Ureter (tissue), 1 donor: ENCODE measurements at regions not wholly inside any gene's neighbourhood (a gene's known extent, or its start where the extent isn't known, plus 50 kb on each side); places are given as distances from the start of the nearest gene placed in this dataset.
"Not testable (repeated sequence)": the region's sequence is repeated elsewhere in the genome, so short reads cannot be mapped to it uniquely, and the experiment has no call there.

Experiments
- DNase-seq: peaks from one replicate; pipeline ENCODE4 v3.0.0-alpha.2; 2020; ENCODE audit warnings: low spot score
- donor health status: DM: yes; HTN: yes; CAD: no.

DNA sequence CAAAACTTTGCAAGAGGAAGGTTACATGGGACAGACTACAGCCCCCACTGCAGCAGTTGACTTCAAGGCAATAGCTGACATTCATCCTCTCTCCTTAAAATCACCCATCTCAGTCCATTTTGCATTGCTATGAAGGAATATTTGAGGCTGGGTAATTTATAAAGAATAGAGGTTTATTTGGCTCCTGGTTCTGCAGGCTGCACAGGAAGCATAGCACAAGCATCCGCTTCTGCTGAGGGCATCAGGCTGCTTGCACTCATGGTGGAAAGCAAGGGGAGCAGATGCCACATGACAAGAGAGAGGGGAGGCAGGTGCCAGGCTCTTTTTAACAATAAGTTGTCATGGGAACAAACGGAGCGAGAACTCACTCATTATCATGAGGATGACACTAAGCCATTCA, 646.0 kb downstream of the ZEB2 start:
- no peak for DNase-seq

DNA sequence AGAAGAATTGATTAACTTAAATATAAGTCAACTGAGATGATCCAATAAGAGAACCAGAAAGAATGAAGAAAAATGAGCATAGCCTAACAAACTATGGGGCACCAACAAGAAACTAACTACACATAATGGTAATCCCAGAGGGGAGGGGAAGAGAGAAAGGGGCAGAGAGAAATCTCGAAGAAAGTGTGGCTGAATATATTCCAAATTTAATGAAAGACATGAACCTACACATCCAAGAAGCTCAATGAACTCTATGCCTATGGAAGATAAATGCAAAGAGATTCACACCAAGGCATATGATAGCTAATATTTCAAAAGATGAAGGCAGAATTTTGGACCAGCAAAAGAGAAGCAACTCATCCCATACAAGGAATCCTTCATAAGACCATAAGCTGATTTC, 649.2 kb downstream of the ZEB2 start:
- no peak for DNase-seq

DNA sequence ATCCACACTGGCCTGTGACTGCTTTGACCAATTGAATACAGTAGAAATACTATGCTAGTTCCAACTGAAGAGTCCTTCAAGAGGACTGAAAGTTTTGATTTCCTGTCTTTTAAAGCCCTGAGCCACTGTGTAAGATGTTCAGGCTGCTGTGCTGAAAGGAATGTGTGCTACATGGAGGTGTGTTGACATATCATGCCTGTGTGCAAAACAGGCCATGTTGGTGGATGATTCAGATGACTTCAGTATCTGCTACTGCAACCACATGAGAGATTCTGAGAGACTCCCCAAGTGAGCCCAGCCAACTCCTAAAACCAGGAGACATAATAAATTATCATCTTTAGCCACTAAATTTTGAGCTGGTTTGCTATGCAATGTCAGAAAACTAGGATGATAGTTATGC, 662.9 kb downstream of the ZEB2 start:
- no peak for DNase-seq

DNA sequence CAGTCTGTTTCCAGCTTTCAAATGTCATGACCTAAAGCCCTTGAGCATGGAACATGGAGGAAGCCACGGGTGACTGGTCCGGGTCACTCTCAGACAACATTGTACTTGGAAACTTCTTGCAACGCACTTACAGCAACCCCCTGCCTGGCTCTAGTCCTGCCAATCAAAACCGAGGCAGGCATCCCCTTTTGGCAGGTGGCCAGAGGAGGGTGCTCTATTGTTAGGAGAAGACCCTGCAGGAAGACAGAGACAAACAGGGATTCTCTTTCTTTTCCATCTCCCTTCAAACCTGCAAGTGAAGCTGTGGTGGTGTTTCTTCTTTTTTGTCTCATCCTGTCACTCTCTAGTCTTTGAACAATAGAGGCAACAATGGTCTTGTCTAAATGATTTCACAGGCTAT, 667.2 kb downstream of the ZEB2 start:
- no peak for DNase-seq

DNA sequence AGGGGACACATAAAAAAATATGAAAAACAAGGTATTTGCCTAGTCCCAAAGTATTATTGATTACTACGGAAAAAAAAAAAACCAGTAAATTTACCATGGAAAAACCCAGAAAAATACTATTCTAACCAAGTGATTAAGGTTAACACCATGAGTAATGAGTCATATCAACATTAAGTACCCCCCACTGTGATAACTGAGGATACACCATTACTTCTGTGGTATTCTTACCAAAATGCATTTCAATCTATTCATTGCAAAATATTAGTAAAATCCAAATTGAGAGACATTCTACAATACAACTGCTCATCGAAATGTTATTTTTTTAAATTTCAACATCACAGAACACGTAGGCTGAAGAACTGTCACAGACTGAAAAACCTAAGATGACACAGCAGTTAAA, 669.8 kb downstream of the ZEB2 start:
- no peak for DNase-seq

DNA sequence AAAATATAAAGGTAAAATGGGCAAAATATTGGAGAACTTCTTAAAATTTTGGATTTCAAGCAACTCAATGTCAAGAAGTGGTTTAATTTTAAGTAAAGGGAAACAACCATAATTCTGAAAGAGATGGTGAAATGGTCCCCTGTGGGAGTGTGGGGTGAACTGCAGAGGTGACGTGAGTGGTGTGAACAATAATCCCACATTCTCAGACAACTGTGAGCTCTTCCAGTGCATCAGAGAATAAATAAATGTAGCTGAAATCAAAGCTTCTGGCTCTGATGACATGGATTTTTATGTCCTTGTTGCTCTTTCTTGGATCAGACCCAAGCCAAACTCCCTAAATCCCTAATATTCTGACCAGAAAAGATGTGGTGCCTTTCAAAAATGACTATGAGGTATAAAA, 672.7 kb downstream of the ZEB2 start:
- no peak for DNase-seq

GRCh38 chr2:143844986-143845385, 674.9 kb downstream of the ZEB2 start:
- no peak for DNase-seq

GRCh38 chr2:143843686-143844085, 676.2 kb downstream of the ZEB2 start:
- DNase-seq: no peak

DNA sequence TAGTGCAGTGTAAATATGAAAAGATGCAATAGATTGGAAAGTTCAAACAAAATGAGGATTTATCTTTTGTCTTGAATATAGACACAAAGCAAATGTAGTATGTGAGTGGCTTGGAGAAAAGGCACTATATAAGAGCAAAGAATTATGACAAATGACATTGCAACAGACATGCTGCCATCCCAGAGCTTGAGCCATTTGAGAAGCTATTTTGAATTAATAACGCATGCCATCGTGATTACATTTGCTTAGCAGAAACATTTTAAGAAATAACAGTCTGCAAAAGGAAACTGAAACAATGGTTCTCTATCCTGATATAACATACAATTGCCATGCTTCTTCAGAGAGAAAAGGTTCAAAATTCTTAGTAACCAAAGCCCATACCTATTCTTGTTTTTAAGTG, 677.1 kb downstream of the ZEB2 start:
- DNase-seq: no peak

- DNase-seq: no peak
These were observed 678.0 kb downstream of the ZEB2 start for GRCh38 chr2:143841935-143842334.

- no peak for DNase-seq
These were observed 679.3 kb downstream of the ZEB2 start for GRCh38 chr2:143840601-143841000.

GRCh38 chr2:143840194-143840593, 679.7 kb downstream of the ZEB2 start:
- DNase-seq: no peak

DNA sequence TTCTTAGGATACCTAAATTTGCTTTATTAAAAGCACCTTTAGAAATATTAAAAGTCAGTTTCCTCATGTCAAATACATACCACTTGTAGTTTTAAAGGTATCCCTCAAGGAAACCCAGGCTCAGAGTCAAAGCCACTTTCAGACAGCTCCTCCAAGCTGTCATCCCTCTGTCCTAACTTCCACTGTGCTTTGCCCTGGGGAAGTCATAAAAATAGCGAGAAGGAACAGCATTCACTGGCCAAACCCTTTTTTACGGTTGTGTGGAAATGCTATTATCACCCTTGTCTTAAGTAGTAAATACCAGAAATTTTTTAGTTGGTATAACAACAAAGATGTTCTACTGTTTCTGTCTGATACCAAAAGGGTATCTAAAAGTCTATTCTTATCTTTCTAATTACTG, 680.5 kb downstream of the ZEB2 start:
- DNase-seq: no peak

DNA sequence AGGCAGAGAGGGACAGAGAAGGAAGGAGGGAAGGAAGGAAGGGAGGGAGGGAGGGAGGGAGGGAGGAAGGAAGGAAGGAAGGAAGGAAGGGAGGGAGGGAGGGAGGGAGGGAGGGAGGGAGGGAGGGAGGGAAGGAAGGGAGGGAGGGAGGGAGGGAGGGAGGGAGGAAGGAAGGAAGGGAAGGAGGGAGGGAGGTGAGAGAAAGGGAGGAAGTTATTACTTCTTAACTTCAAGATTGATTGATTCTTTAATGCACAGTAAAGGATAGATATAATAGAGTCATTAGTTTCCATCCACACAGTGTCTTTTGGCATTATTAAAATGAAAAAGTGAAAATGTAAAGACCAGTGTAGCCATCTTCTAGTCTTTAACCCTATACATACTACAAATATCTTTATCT, 682.9 kb downstream of the ZEB2 start:
- not testable (repeated sequence) for DNase-seq

DNA sequence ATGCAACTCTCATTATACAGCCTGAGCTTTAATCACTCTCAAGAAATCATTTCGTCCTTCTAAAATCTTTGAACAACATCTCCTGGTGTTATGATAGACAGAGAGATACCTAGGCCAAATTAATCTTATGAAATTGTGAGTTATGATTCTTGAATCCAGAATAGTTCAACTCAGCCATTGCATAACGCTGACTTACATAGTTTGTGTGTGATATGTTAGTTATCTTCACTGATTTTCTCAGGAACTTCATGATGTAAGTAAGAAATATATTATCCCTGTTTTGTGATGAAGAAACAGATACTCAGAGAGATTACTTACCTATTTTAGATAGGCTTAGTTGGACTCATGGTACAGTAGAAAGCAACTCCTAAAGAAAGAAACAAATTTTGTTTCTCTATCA, 684.4 kb downstream of the ZEB2 start:
- DNase-seq: no peak

DNA sequence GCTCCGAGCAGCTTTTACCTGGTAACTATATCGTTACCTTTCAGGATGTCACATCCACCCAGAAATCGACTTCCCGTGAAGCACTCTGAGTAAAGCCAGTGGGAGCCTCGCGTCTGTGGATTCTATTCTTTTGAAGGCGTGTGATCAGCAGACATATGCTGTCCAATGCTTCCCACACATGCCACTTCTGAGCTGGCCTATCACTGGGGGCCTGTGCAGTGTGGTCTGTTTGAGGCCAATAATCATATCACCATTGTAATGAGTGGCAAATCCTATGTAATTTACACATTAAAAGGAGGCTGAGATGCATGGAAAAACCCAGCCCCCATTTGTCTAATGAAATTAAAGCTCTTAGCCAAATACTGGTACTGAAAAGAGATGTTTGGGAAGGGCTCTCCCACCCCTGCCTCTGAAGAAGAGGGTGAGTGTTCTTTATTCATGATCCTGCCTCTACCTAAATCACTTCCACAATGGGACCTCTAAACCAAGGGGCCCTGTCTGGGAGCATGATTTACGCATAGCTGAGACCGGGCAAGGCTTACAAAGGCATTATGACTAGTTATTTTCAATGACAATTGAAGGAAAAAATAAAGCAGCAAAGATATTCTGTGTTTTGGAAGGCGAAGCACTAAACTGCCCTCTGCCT, 686.8 kb downstream of the ZEB2 start:
- DNase-seq: no peak

DNA sequence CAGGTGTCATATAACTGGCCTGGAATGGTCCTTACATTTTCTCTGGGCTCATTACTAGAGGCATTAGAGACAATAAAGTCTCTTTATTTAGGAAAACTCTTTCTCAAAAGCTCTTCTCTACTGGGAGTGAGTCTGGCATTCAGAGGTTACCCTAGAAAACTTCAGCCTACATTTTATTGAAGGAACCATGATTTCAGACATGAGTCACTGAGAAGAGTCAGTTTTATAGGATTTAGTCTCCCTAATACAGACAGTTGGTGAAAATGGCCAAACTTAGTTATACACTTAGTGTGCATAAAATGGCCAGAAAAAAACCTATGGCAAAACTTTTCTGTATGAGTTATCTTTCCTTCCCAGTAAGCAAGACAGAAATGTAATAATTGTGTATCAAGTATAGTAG, 689.4 kb downstream of the ZEB2 start:
- DNase-seq: no peak

- no peak for DNase-seq
These were observed 691.0 kb downstream of the ZEB2 start for GRCh38 chr2:143828763-143829537.

DNA sequence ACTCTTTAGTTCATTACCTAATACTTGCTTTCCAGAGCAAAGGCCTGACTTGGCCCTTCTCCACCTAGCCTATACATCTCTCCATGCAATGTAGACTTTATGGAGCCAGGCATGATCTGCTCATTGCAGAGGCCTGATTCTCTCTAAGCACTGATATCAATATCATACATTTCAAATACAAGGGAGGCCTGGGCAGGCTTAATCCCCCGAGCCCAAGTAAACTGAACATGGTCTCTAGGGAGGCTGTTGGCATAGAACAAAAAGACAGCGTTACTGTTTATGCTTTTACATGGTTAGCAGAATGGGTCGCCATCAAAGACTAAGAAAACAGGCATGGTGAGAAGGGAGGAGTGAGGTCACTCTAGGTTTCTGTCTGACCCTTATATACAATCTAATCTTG, 695.1 kb downstream of the ZEB2 start:
- no peak for DNase-seq

- DNase-seq: no peak
These were observed 694.7 kb downstream of the ARHGAP15 start for GRCh38 chr2:143823876-143824275.

GRCh38 chr2:143823296-143823695, 694.1 kb downstream of the ARHGAP15 start:
- no peak for DNase-seq

- no peak for DNase-seq
These were observed 693.5 kb downstream of the ARHGAP15 start for GRCh38 chr2:143822736-143823135.

DNA sequence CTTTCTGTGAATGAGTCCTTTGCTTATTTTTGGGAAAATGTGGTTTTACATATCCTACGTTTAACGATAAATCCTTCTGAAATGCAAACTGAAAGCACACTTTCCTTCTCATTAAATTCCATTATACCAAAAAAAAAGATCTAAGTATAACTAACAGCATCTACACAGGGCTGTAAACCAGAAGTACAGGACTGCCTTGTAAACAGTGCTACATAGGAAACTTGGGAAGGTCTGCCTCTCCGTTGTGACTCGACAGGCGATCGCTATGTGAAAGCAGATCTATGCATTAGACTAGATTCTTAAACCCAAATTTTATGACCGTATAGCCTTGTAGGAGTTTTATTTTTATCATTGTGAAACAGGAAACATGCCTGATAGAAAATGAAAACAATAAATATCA, 690.5 kb downstream of the ARHGAP15 start:
- DNase-seq: no peak
